ENCODE measurements at regions not wholly inside any gene's neighbourhood (a gene's known extent, or its start where the extent isn't known, plus 50 kb on each side); places are given as distances from the start of the nearest gene placed in this dataset.

DNA sequence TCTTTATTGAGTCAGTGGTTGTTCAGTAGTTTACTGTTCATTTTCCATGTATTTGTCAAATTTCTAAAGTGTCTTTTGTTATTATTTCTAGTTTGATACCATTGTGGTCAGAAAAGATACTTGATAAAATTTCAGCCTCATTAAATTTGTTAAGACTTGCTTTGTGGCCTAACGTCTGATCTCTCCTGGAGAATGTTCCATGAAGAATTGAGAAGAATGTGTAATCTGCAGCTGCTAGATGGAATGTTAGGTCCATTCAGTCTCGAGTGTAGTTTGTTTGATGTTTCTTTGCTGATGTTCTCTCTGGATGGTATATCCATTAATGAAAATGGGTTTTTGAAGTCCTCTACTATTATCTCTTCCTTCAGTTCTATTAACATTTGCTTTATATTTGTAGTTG lies 394.7 kb upstream of the ANO5 start:
- TF ChIP-seq, protein P1, sequence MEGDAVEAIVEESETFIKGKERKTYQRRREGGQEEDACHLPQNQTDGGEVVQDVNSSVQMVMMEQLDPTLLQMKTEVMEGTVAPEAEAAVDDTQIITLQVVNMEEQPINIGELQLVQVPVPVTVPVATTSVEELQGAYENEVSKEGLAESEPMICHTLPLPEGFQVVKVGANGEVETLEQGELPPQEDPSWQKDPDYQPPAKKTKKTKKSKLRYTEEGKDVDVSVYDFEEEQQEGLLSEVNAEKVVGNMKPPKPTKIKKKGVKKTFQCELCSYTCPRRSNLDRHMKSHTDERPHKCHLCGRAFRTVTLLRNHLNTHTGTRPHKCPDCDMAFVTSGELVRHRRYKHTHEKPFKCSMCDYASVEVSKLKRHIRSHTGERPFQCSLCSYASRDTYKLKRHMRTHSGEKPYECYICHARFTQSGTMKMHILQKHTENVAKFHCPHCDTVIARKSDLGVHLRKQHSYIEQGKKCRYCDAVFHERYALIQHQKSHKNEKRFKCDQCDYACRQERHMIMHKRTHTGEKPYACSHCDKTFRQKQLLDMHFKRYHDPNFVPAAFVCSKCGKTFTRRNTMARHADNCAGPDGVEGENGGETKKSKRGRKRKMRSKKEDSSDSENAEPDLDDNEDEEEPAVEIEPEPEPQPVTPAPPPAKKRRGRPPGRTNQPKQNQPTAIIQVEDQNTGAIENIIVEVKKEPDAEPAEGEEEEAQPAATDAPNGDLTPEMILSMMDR (IDR thresholded peaks at IDR 0.05), result no peak
- no peak for TF ChIP-seq POLR2A (IDR thresholded peaks at IDR 0.05)
